ENCODE measurements at regions not wholly inside any gene's neighbourhood (a gene's known extent, or its start where the extent isn't known, plus 50 kb on each side); places are given as distances from the start of the nearest gene placed in this dataset.

GRCh38 chr9:100667448-100667847, 89.6 kb downstream of the CAVIN4 start:
- H3K4me1 ChIP-seq (ENCODE audit: low read length), result peaks cover 12% of the 10 kb centered on the region
- no peaks in the 10 kb centered on the region for H4K20me1 ChIP-seq (ENCODE audit: insufficient read depth, low read length)
- no peak overlapping the region for H3K9ac ChIP-seq (ENCODE audit: low read length)
- no peaks in the 10 kb centered on the region for H3K27me3 ChIP-seq (ENCODE audit: low read depth, low read length)
- no peak overlapping the region for H3K4me3 ChIP-seq (ENCODE audit: low read length)
- no peaks in the 10 kb centered on the region for H3K9me3 ChIP-seq (ENCODE audit: insufficient read depth, low read length)
- no peak overlapping the region for H3K4me2 ChIP-seq (ENCODE audit: low read length)
- no peak overlapping the region for H3K27ac ChIP-seq (ENCODE audit: low read length)
- no peak overlapping the region for H2AFZ ChIP-seq (ENCODE audit: low read depth, low read length)
- no peak for TF ChIP-seq CTCF (IDR thresholded peaks at IDR 0.05; ENCODE audit: low read depth, low read length)
- no peak for TF ChIP-seq EZH2phosphoT487 (IDR thresholded peaks at IDR 0.05; ENCODE audit: low read depth)
- H3K79me2 ChIP-seq (ENCODE audit: low read length), result no peaks in the 10 kb centered on the region
- H3K36me3 ChIP-seq (replicated peaks; ENCODE audit: low read depth, low read length), result no peaks in the 10 kb centered on the region

GRCh38 chr9:100668024-100668423, 90.1 kb downstream of the CAVIN4 start:
- H4K20me1 ChIP-seq (ENCODE audit: insufficient read depth, low read length), result no peaks in the 10 kb centered on the region
- no peaks in the 10 kb centered on the region for H3K79me2 ChIP-seq (ENCODE audit: low read length)
- peaks cover 12% of the 10 kb centered on the region for H3K4me1 ChIP-seq (ENCODE audit: low read length)
- H3K9me3 ChIP-seq (ENCODE audit: insufficient read depth, low read length), result no peaks in the 10 kb centered on the region
- H3K27me3 ChIP-seq (ENCODE audit: low read depth, low read length), result no peaks in the 10 kb centered on the region
- TF ChIP-seq EZH2phosphoT487 (IDR thresholded peaks at IDR 0.05; ENCODE audit: low read depth) (no peak), CTCF (IDR thresholded peaks at IDR 0.05; ENCODE audit: low read depth, low read length) (no peak)
- no peak overlapping the region for H3K4me3 ChIP-seq (ENCODE audit: low read length)
- H3K4me2 ChIP-seq (ENCODE audit: low read length), result no peak overlapping the region
- H2AFZ ChIP-seq (ENCODE audit: low read depth, low read length), result no peak overlapping the region
- no peak overlapping the region for H3K27ac ChIP-seq (ENCODE audit: low read length)
- H3K36me3 ChIP-seq (replicated peaks; ENCODE audit: low read depth, low read length), result no peaks in the 10 kb centered on the region
- no peak overlapping the region for H3K9ac ChIP-seq (ENCODE audit: low read length)

- H3K9ac ChIP-seq (ENCODE audit: low read length), result no peak overlapping the region
- H3K36me3 ChIP-seq (replicated peaks; ENCODE audit: low read depth, low read length), result no peaks in the 10 kb centered on the region
- no peaks in the 10 kb centered on the region for H4K20me1 ChIP-seq (ENCODE audit: insufficient read depth, low read length)
- no peaks in the 10 kb centered on the region for H3K9me3 ChIP-seq (ENCODE audit: insufficient read depth, low read length)
- no peak overlapping the region for H3K27ac ChIP-seq (ENCODE audit: low read length)
- H3K4me2 ChIP-seq (ENCODE audit: low read length), result no peak overlapping the region
- H3K4me3 ChIP-seq (ENCODE audit: low read length), result no peak overlapping the region
- TF ChIP-seq CTCF (IDR thresholded peaks at IDR 0.05; ENCODE audit: low read depth, low read length) (no peak), EZH2phosphoT487 (IDR thresholded peaks at IDR 0.05; ENCODE audit: low read depth) (no peak)
- H3K79me2 ChIP-seq (ENCODE audit: low read length), result no peaks in the 10 kb centered on the region
- H2AFZ ChIP-seq (ENCODE audit: low read depth, low read length), result no peak overlapping the region
- H3K4me1 ChIP-seq (ENCODE audit: low read length), result peaks cover 12% of the 10 kb centered on the region
- H3K27me3 ChIP-seq (ENCODE audit: low read depth, low read length), result no peaks in the 10 kb centered on the region
Measured at GRCh38 chr9:100669968-100670367, 92.1 kb downstream of the CAVIN4 start.

- Histone ChIP-seq H3K4me1 (ENCODE audit: low read length) (peaks cover 12% of the 10 kb centered on the region), H3K9ac (ENCODE audit: low read length) (no peak overlapping the region), H3K27me3 (ENCODE audit: low read depth, low read length) (no peaks in the 10 kb centered on the region), H3K79me2 (ENCODE audit: low read length) (no peaks in the 10 kb centered on the region), H3K4me3 (ENCODE audit: low read length) (no peak overlapping the region), H4K20me1 (ENCODE audit: insufficient read depth, low read length) (no peaks in the 10 kb centered on the region), H3K9me3 (ENCODE audit: insufficient read depth, low read length) (no peaks in the 10 kb centered on the region), H3K27ac (ENCODE audit: low read length) (no peak overlapping the region), H2AFZ (ENCODE audit: low read depth, low read length) (no peak overlapping the region), H3K4me2 (ENCODE audit: low read length) (peak overlapping the region; percentile 44), H3K36me3 (replicated peaks; ENCODE audit: low read depth, low read length) (no peaks in the 10 kb centered on the region)
- TF ChIP-seq CTCF (IDR thresholded peaks at IDR 0.05; ENCODE audit: low read depth, low read length) (no peak), EZH2phosphoT487 (IDR thresholded peaks at IDR 0.05; ENCODE audit: low read depth) (no peak)
Measured at GRCh38 chr9:100670719-100671118, 92.8 kb downstream of the CAVIN4 start.

Measured in OCI-LY3 (cell line).